Left cardiac atrium (tissue), 4 donors: ENCODE measurements at regions not wholly inside any gene's neighbourhood (a gene's known extent, or its start where the extent isn't known, plus 50 kb on each side); places are given as distances from the start of the nearest gene placed in this dataset.

Experiments used
- ATAC-seq, 2 donors: fragments of 200-7000 bp; cut with Tn5 transposase; one replicate each; pipeline ENCODE4 v1.9.1; 2020; ENCODE audit warnings: mild to moderate bottlenecking in 2 of 2, moderate library complexity in 2 of 2
- DNase-seq: peaks from one replicate; pipeline ENCODE4 v3.0.0-alpha.2; 2020
- intact Hi-C, 2 donors: fragments of 100-400 bp; cut with DNase I; formaldehyde crosslinking; loops; one replicate each; pipeline versions ENCODE4 v1.14.1 to v1.15.1; 2022 to 2023
- donor health status: DM: no; HTN: yes; CAD: no.
- donor health status: DM: no; HTN: yes; CAD: no; lungs with severe emphysema.
- donor health status: DM: yes; HTN: yes; CAD: no.
- donor health status: Dilated cardiomyopathy.

DNA sequence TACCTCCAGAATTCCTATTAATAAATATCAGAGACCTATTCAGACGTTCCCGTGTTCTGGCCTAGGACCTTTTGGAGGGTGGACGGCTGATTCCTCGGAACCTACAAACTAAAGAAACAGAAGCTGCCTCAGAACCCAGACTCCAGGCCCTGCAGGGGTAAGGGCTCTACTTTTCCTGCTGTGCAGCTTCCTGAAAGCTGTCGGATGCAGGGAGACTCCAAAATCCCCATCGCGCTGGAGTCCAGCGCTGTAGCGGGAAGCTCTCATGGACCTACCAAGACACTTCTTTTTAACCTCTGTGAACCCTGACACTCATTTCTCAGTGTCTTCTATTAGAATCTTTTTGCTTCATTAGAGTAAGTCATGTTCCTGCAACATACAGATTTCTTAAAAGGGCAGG, 244.5 kb upstream of the PITRM1 start:
- no peak for DNase-seq
- no peak for ATAC-seq
- intact Hi-C loops: no loop called here

DNA sequence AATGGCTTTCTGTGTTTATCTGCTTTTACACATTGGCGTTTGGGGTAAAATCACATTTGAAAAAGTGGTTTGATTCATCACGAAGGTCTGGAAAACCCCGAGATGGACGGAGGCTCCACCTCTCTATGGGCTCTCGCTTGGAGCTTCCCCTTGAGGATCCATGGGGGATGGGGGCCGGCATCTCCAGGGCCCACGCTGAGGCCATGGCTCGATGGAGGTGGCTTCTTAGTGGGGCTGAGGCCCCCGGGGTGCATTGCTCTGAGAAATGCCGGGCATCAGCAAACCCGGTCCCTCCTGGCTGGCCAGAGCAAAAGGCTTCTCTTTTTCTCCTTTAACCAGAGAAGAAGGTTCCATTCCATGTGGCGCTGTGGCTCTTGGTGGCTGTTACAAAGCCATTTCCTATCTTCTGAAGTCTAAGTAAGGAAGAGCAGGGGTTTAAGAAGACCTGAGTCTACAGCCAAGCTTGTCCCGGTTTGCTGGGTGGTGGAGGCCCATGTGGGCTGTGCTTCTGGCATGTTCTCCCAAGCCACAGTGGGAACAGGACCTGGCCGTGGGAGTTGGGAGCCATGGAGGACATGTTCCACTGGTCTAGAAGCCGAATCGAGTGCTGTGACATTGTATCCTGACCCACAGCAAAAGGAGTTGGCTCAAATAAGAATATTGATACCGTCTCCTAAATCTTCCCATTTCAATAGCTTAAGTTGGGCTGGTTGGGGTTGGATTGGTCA, 243.5 kb upstream of the PITRM1 start:
- no peak for ATAC-seq
- DNase-seq: no peak
- intact Hi-C loops: no loop called here

DNA sequence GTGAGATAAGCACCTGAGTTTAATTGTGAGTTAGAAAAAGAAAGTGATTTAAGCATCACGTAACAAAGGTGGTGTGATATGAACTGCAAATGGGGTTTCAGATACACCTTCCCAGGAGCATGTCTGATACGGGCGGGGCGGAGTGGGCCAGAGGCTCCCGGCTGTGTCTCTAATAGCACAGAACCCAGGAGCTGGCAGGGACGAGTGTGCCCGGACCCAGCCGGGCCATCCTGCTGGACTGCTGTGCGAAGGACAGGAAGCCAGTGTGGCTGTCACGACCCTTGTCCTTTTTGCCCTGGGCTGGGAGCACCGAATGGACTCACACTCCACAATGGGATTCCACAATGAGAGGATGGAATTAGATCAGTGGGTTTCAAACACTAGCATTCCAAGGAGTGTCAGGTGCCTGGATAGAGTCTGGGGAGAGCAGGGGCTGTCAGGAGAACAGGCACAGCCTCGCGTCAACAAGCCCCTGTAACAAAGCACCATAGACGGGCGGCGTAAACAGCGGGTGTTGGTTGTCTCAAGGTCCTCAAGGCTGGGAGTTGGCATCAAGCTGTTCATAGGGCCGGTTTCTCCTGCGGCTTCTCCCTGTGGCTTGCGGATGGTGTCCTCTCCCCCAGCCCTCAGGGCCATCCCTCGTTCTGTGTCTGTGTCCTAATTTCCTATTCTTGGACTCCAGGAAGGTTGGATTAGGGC, 242.6 kb upstream of the PITRM1 start:
- DNase-seq: no peak
- no peak for ATAC-seq
- intact Hi-C loops: no loop called here

DNA sequence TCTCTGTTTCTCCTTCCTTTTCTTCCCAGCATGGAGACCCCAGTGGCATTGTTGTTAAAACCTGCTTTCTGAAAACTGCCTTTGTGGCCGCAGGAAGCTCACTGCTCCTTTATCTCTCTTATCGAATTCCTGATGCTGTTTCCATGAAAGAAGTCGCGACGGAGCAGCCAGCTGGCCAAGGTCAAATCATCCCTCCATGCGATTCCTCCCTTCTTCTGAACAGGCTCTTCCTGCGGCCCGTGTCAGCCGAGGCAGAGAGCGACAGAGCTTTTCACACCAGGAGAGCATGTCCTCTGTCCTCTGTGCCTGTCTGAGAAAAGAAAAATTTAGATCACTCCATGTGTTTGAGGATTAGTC, 242.1 kb upstream of the PITRM1 start:
- DNase-seq: no peak
- ATAC-seq: no peak
- intact Hi-C loops: no loop called here

DNA sequence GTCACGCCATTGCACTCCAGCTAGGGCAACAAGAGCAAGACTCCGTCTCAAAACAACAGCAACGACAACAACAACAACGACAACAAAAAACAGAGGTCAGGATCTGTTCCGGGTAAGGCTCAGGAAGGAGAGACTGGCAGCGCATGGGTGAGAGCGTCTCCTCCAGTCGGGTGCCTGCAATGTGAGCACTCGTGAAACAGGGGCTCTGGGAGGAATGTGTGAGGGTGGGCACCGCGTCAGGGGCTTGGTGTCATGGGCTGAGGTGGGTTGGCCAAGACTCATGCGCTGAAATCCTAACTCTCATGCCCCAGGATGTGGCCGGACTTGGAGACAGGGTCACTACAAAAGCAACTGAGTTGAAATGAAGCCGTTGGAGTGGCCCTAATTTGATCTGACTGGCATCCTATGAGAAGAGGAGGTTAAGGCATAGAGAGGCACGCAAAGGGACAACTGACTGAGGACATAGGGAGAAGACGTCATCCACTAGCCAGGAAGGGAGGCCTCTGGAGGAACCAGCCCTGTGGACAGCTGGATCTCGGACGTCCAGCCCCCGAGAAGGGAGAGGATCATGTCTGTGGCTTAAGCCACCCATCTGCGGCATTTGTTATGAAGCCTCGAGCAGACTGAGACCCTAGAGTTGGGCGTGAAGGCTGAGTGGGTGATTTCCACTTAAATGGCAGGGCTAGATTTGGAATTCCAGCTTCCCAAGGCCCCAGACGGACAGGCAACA, 241.5 kb upstream of the PITRM1 start:
- no peak for ATAC-seq
- DNase-seq: no peak

DNA sequence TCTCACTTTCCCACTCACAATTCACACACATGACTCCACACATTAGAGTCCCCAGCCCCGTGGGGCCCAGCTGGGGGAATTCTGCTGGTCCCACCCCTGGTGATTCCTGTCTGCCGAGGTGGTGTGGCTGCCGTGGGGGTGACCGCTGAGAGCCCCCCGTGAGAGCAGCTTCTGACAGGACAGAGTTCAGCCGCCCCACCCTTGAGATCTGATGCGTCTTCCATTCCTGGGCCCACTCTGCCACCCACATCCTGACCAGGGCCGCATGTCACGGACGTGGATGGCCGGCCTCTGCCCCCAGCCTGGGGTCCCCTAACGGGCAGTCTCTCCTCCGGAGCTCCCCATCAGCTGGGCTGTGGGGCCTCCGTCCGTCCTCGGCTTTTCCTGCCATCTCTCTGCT, 240.1 kb upstream of the PITRM1 start:
- ATAC-seq: no peak
- intact Hi-C loops: no loop called here
- DNase-seq: no peak

More for the DNA sequence above, 241.5 kb upstream of the PITRM1 start:
- intact Hi-C loops: no loop called here

DNA sequence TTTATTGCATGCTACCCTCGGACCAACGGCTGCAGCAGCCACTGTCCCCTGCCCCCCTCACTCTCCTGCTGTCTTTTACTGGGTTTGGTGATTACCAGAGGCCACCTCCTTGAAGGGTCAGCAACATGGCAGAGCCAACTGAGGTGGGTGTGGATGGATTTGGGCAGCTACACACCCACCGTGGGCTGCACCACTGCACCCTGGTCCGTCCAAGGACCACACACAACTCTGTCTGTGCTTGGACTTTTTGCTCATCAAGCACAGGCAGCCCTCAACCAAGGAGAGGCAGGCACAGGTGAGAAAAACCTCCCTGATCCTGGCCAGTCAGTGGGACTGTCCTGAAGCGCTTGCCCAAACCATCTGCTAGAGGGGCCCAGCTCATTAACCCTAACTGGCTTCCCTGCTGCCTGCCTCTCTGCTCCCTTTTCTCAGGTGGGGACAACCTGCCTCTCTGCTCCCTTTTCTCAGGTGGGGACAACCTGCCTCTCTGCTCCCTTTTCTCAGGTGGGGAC, 239.5 kb upstream of the PITRM1 start:
- no peak for DNase-seq

DNA sequence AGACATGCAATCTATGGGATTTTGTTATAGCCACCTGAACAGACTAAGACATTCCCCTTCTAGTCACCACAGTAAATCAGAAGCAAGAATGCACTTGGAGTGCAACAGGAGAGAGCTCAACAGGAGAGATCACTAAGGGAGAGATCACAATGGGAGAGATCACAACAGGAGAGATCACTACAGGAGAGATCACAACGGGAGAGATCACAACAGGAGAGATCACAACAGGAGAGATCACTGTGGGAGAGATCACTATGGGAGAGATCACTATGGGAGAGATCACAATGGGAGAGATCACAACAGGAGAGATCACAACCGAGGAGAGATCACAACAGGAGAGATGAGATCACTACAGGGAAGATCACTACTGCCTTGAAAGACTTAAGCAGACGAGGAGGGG, 238.5 kb upstream of the PITRM1 start:
- DNase-seq (no peak), ATAC-seq (no peak)
- intact Hi-C loops: no loop called here

More for the DNA sequence above, 239.5 kb upstream of the PITRM1 start:
- intact Hi-C loops: no loop called here
- no peak for ATAC-seq

DNA sequence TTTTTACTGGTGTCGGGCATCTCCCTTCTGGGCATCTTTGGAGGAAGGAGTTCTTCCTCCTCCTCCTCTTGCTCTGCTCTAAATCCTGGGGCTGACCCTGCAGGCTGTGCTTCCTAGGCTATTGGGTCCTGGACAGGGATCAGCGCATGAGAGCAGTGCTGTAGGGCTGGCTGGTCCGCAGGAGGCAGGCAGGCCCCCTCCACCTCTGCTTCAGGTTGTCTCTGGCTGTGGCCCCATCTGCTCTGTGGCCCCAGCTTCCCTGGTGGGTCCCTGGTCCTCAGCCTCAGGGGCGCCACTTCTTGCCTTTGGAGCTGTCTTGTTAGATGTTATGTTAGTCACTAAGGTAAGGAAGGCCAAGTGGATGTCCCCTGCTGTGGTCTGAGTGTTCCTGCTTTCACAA, 237.3 kb upstream of the PITRM1 start:
- no peak for DNase-seq
- no peak for ATAC-seq
- intact Hi-C loops: no loop called here

DNA sequence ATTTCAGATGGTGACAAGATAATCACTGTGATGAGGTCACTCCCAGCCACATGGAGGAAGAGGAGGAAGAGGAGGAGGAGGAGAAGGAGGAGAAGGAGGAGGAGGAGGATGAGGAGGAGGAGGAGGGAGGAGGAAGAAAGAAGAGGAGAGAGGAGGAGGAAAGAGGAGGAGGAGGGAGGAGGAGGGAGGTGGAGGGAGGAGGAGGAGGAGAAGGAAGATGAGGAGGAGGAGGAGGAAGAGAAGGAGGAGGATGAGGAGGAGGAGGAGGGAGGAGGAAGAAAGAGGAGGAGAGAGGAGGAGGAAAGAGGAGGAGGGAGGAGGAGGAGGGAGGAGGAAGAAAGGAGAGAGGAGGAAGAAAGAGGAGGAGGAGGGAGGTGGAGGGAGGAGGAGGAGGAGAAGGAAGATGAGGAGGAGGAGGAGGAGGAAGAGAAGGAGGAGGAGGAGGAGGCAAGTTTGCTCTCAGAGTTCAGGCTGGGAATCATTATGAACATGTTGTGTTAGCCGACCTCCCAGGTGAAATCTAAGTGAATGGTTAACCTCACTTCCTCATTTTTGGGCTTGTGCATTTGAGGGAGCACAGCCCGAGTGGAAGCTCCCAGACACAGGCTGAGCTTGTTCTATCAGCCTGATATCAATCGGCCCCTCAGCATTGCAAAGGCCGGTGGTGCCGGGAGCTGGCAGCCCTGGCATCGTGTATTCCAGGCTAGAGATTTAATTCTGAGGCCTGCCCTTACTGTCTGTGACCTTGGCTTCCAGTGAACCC, 236.2 kb upstream of the PITRM1 start:
- no peak for DNase-seq
- no peak for ATAC-seq

DNA sequence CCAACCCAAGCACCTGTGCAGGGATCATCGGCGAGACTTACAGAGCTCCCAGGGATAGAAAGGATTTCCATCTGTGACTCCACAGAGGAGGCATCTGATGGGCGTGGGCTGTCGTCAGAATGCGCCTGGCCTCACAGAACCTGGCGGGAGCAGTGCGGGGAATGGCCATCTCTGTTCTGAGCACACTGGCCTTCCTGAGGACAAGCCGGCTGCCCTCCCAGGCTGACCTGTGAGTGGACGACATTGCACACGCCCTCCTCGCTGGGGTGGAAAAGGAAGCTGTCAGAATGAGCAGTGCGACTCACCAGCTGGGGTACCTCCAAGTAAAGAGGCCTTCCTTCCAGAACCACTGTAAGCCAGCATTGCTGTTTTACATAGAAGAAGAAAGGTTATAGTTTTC, 234.6 kb upstream of the PITRM1 start:
- intact Hi-C loops: no loop called here
- ATAC-seq (no peak), DNase-seq (no peak)

More for the DNA sequence above, 236.2 kb upstream of the PITRM1 start:
- intact Hi-C loops: no loop called here

DNA sequence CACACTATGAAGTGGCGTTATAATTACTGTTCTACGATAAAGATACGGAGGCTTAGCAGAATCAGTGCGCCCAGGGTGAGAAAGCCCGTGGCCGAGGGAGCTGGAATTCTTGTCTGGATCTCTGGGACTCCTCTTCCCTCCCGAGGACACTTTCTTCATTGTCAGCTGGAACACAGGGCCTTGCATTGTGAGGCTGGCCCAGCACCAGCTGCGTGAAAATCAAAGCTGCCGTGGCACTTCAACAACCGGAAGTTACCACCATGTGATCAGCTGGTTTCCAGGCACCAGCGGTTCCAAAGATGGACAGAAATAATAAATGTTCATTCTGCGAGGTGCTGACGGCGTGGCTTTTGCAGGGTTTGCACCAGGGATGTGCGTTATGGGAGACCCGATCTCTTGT, 234.0 kb upstream of the PITRM1 start:
- intact Hi-C loops: no loop called here
- no peak for DNase-seq
- ATAC-seq: no peak

DNA sequence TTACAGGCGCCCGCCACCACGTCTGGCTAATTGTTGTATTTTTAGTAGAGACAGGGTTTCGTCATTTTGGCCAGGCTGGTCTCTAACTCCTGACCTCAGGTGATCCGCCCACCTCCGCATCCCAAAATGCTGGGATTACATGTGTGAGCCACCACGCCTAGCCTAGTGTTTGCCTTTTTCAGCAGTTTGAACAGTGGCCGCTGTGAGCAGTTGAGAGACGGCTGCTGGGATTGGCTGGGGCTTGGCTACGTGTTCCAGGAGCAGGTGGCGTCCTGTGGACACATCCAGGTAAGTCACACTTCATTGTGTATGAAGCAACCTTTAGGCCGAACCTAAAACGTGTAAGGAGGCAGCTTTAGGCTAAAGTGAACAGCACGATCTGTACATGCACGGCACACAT, 231.8 kb upstream of the PITRM1 start:
- intact Hi-C loops: no loop called here
- DNase-seq: no peak
- ATAC-seq: no peak

DNA sequence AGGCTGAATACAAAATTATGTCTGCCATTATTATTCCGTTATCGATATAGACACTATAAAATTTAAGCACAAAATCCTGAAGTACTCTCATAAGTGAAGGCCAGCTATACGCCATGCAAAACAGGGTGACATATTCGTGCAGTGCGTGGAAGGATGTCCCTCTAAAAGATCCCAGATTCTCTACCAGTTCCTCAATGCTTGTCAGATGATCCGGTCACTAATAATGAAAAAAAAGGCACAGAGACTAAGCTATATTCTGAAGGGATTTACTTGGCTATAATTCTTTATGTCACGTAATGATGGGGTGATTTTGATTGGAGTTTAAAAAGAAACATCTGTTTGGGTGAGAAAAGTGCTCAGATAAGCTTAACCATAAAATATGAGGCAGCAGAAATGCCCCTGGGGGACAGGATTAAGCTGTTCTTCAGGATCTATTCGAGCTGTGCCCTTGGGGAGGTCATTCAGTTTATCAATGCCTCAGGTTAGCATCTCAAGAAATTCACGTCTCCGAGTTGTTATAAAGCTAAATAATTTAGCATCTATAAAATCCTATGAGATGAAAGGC, 229.7 kb upstream of the PITRM1 start:
- no peak for DNase-seq
- intact Hi-C loops: no loop called here
- ATAC-seq: no peak

DNA sequence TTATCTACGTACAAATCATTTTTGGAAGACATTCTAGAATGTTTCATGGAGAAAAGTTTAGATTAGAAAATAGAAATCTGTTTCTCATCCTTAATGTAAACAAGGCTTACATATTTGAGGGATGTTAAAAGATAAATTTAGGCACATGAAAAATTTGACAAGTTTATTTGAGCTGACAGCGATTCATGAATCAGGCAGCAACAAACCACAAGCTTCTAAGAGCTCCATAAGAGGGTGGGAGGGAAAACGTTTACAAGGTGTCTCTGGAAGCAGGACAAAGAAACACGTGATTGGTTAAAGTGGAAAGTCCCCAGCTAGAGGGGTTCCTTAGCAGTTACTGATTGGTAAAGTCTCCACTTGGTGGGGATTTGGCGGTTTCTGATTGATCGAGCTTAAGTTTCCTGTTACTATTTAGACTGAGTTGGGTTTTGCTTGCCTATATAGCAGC, 228.9 kb upstream of the PITRM1 start:
- DNase-seq (no peak), ATAC-seq (no peak)
- intact Hi-C loops: no loop called here

DNA sequence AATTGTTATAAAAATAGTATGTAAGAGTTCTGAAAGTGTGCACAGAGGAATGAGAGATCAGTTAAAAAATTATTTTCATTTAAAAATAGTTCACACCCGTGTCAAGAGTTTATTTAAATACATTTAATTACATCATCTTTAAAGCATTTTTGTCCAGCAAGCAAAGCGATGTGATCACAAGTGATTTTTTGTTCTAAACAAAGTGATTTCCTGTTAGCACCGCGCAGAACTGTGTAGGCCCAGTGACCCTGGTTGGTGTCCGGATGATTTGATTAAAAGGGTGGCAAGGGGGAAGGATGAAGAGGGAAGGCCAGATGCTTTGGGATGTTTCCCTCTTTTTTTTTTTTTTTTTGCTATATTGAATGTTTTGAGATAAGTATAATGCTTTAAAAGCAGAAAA, 227.8 kb upstream of the PITRM1 start:
- ATAC-seq (no peak), DNase-seq (no peak)
- intact Hi-C loops: no loop called here

DNA sequence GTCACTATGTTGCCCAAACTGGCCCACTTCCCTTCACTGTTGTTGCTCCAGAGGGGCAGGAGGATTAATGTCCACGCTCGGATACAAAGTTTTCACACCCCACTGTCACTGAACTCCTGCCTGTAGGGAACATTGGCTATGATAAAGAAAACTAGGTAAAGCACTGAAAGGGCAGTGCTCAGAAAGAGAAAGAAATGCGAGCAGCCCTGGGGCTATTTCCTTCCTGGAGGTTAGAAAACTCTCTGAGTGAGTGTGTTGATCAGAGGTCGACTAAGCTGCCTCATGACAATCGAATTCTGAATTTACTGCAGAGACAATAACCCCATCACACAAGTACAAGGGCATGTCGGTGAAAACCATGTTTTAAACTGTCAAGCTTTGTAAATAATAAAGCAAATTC, 227.2 kb upstream of the PITRM1 start:
- ATAC-seq (no peak), DNase-seq (no peak)
- intact Hi-C loops: no loop called here

DNA sequence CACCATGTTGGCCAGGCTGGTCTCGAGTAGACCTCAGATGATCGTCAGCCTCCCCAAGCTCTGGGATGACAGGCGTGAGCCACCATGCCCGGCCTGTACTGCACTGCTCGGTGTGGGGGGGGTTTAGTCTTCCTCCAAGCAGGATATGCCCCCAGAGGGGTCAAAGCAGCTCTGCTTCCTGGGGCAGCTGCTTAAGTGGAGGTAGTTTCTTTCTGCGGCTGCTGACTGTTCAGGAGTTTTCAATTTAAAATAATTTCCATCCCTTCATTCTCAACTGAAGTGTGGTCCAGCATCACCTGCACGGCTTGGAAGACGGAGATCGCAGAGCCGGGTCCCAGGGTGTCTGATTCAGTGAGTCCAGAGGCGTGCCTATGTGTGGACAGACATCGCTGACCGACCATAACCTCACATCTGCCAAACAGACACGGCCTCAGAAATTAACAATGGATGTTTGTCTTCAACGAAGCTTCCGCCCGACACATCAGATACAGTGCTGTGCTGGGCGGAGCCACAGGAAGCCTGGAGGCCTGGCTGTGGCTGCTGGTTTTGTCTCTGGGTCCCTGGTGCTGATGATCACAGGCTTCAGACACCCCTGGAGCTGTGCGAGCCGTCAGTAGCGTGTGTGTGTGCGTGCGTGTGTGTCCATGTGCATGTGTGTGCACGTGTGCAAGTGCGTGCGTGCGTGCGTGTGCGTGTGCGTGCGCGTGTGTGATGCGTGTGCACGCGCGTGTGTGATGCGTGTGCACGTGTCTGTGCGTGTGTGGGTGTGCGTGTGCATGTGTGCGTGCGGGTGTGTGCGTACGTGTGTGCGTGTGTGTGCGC, 226.5 kb upstream of the PITRM1 start:
- ATAC-seq (peak; percentile 30 to 67), DNase-seq (peak; percentile 57)
- intact Hi-C loops: no loop called here
